Limb (tissue), 2 donors: ENCODE measurements at regions not wholly inside any gene's neighbourhood (a gene's known extent, or its start where the extent isn't known, plus 50 kb on each side); places are given as distances from the start of the nearest gene placed in this dataset.
"Not testable (repeated sequence)": the region's sequence is repeated elsewhere in the genome, so short reads cannot be mapped to it uniquely, and the experiment has no call there.

Source experiments
- DNase-seq, 2 donors: peaks; one replicate each; pipeline ENCODE4 v3.0.0-alpha.2; 2016; ENCODE audit errors: extremely low spot score in 2 of 2

DNA sequence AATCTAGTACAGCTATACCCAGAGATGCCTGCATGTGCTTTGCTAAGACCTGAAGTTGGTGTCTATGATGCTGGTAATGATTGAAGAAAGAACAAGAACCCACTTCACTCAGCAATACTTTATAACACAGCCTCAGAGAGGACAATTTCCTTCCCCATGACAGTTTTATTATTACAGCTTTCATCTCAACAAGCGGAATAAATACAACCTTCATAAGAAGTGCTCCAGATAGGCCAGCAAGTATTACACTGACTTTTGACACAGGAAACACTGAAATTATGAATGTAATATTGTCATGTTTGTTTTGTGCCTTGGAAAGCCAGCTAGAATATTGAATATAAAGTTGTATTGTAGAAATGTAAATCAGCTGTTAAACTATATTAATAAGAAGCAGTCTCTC, 557.4 kb upstream of the ARPP21 start:
- no peak for DNase-seq

DNA sequence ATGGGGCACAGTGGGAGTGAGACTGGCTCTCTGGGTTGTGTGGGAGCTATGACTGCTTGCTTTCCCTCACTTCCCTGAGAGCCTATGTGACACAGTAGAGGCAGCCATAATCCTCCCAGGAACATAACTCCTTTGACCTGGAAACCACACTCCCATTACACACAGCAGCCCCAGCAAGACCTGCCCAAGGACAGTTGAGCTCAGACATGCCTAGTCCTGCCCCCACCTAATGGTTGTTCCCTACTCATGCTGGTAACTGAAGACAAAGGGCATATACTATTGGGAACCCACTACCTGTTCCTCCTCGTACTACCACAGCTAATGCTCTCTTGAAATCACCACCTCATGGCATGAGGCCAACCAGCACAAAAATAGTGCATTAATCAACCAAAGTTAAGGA, 550.4 kb upstream of the ARPP21 start:
- DNase-seq, result no peak

DNA sequence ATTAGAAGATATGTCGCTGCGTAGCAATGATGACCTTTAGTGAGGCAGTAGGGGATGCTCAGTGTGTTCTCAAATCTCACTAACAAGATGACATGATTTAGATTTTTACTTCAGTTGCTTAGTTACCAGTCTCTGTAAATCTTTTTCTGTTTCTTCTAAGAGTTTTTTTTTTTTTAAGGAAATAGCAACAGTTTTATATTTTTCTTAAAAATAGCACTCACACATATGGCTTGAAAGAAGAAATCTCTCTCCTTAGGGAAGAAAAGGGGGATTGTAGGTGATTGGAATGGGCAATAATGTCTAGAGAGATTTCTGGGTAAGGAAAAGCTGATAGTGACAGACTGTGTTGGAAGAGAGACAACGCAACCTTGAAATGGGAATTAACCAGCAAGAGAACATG, 524.6 kb upstream of the ARPP21 start:
- no peak for DNase-seq

DNA sequence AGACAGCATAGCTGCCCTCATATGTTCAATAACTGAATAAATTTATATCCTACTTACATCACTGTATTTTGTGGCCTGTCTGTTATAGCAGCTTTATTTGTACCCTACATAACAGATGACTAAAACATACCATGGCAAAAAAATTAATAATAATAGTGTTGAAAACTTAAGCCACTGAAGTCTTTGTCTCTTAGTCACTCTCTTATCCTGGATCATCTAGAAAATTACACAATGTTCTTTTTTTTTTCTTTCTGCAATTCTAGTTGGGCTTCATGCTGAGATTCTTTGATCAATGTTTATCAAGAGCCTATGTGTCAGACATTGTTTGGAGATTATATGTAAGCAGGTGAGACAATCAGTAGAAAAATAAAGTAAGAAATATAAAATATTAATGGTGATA, 519.3 kb upstream of the ARPP21 start:
- no peak for DNase-seq

DNA sequence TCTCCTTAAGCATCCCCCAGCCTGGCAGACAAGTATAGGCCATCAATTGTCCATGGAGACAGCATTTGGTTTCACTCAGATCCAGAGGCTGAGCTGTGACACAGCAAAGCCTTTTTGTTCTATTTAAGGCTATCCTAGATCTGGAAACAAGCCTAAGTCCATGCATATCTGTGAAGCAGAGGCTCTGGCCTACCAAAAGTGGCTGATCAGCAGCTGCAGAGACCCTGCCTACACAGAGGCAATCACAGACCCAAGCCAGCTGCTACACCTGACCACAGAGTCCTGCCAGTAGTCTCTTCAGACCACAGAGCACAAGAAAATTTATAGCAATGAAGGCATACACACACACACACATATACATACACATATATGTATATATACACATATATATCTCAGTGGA, 501.7 kb upstream of the ARPP21 start:
- peak in 1 of 2 donors; percentile 5 for DNase-seq

DNA sequence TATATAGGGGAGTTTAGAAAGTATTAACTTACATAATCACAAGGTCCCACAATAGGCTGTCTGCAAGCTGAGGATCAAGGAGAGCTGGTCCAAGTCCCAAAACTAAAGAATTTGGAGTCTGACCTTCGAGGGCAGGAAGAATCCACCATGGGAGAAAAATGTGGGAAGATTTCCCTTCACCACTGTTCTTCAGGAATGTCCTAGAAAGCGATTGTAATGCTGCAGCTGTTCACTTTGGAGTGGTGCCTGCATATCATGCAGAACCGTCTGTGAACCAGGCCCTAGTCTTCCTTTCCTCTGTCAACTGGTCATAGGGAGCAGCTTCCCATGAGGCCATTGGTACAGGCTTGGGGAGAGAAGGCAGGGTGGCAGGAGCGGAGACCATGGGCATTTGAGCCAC, 497.9 kb upstream of the ARPP21 start:
- DNase-seq, result no peak

DNA sequence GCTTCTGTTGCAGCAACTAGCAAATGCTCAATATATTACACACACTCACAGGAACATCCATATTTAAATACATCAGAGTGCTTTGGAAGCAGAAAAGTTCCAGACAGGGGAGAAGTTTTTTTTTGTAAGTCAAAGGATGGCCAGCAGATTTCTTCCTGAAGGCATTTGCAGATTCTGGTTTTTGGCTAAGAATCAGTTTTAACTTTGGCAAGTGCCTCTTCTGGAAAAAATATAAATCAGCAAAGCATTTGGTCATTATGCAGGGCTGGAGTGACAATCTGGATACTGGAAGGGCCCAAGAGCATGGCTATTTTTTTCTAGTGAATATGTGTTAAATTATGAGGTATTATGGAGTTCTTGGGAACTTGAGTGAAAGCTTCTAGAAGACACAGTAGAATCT, 495.3 kb upstream of the ARPP21 start:
- no peak for DNase-seq

DNA sequence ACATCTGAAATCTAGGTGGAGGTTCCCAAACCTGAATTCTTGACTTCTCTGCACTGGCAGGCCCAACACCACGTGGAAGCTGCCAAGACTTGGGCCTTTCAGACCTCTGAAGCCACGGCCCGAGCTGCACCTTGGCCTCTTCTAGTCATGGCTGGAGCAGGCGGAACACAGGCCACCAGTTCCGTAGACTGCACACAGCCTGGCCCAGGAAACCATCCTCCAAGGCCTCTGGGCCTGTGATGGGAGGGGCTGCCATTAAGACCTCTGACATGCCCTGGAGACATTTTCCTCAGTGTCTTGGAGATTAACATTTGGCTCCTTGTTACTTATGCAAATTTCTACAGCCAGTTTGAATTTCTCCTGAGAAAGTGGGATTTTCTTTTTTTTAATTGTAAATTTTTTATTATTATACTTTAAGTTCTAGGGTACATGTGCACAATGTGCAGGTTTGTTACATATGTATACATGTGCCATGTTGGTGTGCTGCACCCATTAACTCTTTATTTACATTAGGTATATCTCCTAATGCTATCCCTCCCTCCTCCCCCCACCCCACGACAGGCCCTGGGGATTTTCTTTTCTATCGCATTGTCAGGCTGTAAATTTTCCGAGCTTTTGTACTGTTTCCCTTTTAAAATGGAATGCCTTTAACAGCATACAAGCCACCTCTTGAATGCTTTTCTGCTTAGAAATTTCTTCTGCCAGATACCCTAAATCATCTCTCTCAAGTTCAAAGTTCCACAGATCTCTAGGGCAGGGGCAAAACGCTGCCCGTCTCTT, 492.9 kb upstream of the ARPP21 start:
- not testable (repeated sequence) for DNase-seq

DNA sequence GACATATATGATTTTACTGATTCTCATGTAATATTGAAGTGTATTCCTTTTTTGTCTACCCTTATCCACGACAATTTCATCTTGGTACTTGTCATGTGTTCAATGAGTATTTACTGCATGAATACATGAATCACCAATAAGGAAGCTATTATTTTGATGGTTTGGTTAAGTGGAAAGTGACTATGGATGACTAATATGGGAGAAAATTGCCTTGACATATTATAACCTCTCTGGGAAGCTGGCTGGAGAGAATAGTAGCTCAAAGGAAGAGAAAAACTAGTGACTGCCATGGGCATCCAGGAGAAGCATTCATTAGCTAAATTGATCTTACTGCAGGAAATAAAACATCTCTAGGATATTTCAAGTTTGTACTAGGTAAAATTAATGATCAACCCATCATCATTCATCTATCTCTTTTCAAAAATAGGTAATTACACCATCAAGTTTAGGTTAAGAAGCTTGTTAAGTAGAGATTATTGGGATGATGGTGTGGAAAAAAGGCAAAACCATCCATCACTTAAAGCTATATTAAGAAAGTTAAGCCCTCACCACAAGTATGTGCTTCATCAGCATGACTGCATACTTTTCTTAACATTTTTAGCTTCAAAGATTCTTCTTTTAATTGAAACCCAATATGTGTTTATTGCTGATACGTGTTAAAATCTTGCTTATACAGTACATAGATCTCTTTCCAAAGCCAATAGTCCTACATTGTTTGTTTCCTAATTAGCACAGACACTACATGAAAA, 455.2 kb upstream of the ARPP21 start:
- DNase-seq, result no peak

DNA sequence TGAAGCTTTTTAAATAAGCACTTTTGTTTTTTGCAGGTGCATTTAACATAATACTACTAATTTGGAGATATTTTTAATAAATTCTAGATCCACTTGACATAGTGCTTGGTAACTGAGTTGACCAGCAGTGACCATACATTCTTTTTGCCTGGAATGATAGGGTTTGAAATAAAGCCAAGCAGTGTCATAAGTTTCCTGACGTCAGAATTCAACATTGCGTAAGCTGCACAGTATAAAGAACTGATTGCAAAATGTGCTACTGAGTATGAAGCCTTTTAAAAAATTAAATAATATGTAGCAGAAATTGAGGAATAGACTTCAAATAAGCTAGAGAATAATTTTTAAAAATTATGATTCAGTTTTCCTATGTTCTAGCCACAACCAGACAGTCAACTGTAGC, 454.6 kb upstream of the ARPP21 start:
- DNase-seq, result no peak

DNA sequence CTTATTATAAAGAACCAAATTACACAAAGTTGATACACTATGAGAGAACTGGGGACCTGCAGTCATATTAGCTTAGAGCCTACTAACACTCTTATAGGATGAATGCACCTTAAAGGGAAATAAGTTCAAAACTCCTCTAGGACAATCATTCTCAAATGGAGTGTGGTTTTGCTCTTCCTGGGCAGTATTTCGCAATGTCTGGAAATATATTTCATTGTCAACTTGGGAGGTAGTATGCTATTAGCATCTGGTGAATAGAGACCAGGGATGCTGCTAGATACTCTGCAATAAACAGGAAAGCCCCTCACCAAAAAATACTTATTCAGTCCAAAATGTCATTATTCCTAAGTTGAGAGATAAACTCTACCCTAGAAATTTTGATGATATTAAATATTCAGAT, 451.4 kb upstream of the ARPP21 start:
- DNase-seq, result no peak

DNA sequence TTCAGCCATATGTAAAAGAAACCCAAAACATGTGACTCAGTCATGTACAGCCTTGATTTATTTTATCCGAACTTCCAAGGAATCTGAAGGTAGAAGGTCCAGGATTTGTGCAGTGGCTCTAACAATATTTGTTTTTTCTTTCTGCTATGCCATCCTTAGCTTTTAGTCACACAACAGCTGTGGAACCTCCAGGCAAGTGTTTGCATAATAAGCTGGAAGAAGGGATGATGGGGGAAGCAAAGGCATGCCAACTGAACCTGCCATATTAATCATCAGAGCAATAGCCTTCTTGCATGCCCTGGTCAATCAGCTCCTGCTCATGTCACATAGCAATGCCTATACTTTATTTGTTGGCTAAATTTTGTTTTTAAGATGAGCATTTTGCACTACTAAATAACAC, 444.7 kb upstream of the ARPP21 start:
- DNase-seq, result no peak

DNA sequence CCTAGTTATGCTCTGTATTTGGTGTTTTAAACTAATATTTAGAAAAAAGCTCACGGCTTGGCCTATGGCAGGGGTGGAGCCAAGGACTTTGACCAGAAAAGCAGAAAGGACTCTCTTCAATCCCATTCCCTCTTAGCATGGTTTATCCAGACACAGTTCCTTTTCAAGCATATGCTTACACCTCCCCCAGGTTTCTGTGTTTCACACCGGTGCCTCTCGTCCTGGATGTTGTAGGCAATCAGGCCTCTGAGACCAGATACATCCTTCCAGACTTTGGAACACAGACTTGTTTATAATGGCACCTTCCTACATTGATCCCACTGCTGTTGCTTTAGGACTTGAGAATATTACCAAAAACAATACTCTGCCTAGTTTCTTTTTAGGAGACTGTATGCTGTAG, 440.5 kb upstream of the ARPP21 start:
- no peak for DNase-seq

DNA sequence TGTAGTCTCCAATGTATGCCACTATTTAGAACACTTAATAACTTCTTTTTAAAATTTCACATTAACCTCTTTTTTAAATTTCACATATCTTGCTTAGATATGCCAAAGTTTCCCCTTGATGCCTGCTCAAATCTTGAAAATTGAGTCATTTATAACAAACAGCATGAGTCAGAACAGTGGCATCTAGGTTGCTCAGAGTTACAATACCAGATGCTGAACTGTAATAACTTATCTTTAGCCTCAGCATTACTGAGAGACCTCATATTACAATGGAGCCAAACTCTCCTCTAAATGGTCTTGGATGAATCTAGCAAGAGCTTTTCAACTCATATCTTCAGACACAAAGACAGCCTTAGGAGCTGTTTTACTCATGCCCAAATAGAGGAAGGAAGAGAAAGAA, 439.3 kb upstream of the ARPP21 start:
- DNase-seq, result peak in 1 of 2 donors; percentile 3

DNA sequence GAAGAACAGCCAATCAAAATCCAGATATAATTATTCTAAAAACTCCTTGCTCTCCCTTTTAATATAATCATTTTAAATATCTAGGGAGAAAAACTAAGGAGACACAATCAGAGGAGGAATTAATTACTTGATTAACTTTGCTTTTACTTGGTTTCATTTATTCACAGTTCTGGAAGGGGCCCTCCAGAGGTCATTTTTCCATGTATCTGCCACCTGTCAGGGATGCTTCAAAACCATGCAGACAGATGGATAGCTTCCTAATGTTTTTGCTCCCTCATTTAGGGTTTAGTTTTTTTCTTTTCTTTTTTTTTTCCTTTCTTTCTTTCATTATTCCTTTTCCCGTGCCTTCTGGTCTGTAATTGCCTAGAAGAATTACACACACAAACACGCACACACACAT, 438.1 kb upstream of the ARPP21 start:
- DNase-seq, result no peak

DNA sequence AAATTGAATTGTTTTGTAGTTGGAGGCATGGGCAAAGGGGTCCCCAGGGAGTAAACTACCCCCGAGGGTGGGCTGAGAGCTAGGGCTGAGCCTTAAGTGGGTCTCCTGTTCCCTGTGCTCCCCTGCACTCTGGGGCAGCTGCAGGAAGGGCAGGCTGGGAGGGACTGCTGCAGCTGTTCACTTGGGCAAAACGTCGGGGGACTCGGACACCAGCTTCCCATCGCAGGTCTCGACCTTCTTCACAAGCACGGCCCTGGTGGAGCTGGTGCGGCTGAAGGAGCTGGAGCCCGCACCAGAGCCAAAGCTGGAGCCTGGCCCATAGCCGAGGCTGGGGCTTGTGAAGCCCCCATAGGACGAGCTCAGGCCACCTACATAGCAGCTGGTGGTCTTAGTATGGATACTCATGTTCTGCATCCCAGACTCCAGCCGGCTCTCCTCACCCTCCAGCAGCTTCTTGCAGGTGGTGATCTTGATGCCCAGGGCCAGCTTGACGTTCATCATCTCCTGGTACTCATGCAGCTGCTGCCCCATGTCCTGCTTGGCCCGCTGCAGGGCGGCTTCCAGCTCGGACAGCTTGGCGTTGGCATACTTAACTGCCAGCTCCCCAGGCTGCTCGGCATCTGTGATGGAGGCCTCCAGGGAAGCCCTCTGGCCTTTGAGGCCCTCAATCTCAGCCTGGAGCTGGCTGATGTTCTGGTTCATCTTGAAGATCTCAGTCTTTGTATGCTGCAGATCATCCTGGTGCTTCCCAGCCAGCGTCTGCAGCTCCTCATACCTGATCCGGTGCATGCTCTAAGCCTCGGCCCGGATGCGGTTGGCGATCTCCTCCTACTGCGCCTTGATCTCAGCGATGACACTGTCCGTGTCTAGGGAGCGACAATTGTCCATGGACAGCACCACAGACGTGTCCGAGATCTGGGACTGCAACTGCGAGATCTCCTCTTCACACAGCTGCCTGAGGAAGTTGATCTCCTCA, 423.5 kb upstream of the ARPP21 start:
- no peak for DNase-seq

DNA sequence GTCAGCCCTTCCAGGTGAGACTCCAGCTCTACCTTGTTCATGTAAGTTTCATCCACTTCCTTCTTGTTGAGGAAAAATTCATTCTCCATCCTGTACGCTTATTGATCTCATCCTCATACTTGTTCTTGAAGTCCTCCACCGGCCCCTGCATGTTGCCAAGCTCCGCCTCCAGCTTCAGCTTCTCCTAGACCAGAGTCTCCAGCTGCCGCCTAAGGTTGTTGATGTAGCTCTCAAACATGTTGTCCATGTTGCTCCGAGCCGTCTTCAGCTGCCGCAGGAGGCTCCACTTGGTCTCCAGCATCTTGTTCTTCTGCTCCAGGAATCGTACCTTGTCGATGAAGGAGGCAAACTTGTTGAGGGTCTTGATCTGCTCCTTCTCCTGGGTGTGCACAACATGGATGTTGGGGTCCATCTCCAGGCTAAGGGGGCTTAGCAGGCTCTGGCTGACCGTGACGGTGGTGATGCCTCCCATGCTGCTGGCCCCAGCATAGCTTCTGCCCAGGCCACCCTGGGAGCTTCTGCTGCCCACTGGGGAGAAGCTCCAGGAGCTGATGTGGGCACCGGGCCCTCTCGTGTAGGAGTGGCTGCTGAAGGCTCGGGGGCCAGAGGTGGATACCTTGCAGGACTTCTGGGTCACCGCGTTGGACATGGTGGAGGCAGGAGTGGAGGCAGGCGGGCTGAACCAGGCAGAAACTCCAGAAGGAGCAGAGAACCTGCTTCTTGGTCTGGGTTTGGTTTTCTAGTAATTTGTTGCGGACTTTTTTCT, 422.6 kb upstream of the ARPP21 start:
- no peak for DNase-seq

DNA sequence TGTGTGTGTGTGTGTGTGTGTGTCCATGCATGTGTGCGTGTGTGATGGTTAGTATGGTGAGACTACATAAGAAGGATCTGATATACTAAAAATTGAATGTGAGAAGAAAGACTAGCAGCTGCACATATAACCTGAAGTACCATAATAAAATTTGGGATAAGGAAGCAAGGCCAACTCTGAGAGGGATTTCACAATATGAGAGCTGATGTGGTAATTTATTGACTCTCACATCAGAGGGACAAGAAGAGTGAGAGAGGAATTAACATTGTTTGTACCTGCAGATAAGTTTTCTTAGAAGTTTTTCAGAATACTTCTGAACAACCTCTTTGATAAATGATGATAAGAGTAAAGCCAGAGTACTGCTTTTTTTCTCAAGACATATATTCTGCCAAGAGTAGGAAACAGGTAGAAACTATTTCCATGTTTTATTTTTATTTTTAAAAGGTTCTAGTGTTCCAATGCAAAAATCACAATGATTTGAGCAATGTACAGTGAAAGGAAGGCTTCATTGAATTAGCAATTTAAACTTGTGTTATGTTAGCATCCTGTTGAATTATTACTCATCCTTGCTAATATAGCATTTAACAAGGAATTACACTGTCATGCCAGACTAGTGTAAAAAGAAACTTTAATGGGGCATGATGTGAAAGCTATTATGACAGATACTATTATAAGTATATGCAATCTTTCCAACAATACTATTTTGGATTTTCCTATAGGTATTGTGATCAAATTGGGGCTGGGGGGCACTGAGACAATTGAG, 415.5 kb upstream of the ARPP21 start:
- DNase-seq, result no peak

DNA sequence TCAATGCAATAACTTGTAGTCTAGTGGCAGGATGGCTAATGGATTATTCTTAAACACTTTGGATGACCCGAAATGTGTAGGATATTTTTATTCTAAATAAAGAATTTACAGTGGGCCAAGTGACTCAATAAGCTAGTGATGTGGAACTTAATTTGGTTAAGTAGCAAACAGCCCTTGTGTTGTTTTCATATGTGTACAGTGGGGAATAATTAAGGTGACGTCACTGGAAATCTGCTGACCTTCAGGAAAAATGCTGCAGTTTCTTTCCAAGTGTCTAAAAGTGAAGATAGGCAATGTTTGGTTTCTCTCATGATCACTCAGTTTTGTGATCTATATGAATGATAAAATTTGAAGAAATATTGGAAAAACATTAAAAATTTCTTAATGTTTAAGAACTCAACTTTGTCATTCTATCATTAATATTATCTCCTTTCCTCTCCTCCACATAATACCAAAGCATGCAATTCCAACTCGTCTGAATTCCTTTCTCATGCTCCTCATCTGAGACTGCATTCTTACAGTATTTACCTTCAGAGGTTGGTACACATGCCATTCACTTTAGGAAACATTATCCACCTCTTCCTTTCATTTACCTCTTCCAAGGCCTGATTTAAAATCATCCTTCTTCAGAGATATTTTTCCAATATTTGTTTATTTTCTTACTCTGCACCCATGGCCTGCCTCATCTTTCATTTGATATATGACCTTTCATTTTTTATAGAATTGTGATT, 414.6 kb upstream of the ARPP21 start:
- no peak for DNase-seq

DNA sequence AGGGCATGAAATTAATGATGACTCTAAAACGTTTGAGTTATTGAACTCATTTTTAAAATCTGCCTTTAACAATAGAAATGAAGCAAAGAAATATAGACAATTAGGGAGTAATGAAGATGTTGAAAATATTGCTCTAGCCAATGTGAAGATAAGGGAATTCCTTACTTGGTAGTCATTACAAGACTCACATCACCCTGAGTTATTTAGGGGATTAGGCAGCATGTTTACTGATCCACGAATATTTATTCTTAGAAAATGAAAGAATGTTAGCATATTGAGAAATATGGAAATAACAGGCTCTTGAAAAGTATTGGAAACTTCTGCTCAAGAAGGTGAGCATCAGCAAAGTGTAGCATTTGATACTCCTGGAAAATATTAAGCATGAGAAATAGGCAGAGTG, 398.1 kb upstream of the ARPP21 start:
- no peak for DNase-seq
